Upper lobe of left lung (tissue), 4 donors: ENCODE measurements at regions not wholly inside any gene's neighbourhood (a gene's known extent, or its start where the extent isn't known, plus 50 kb on each side); places are given as distances from the start of the nearest gene placed in this dataset.

Experiments used
- EP300 ChIP-seq, 4 donors: sonication (generic); formaldehyde crosslinking; IDR thresholded peaks; one replicate each; pipeline ENCODE4 v1.5.1; 2017; ENCODE audit warnings: antibody characterized with exemption in 4 of 4, control low read depth in 2 of 4
- POLR2A ChIP-seq, 4 donors: fragments of 450-650 bp; IDR thresholded peaks; one replicate each; pipeline ENCODE4 v1.5.1; 2016 to 2017; ENCODE audit warnings: antibody characterized with exemption in 4 of 4, mild to moderate bottlenecking in 2 of 4

DNA sequence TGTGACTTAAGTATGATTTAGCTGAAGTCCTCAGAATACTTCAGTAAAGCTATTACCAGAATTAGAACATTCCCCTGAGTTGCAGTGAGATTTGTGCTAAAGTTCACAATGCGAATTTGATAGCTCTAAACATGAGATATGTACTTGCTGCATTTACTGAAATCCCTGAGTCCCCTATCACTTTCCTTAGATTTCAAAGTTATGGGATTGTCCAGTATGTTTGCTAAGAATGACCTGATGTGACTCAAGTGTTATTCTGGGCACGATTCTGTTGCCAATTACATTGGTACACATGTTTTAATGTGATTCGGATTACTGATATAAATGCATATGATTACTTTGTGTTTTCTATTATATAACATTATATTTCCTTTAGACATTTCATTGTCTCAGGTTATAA, 91.3 kb upstream of the AMOT start:
- TF ChIP-seq EP300 (IDR thresholded peaks at IDR 0.05) (no peak), POLR2A (IDR thresholded peaks at IDR 0.05) (no peak)
